Glomerular visceral epithelial cell (primary cell): ENCODE measurements at regions not wholly inside any gene's neighbourhood (a gene's known extent, or its start where the extent isn't known, plus 50 kb on each side); places are given as distances from the start of the nearest gene placed in this dataset.

Experiments used
- DNase-seq: peaks from one replicate; pipeline ENCODE4 v3.0.0-alpha.2; 2016; ENCODE audit errors: extremely low spot score

DNA sequence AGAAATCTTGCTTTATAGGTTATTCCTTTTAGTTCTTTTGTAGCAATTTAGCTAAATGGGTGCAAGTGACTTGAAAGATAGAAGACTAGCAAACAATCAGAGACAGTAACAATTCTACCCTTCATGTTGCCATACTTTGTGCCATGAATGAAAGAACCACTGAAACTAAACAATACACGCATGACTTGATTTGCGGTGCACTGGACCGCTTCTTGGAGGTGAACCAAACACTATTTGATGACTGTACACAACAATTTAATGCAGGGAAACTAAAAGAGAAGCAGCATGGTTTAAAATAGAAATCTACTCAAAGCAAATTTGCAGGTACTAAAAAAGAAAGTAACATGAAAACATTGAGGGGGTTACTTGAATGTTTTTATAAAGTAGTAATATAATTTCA lies 331.0 kb upstream of the RARB start:
- DNase-seq, result no peak

DNA sequence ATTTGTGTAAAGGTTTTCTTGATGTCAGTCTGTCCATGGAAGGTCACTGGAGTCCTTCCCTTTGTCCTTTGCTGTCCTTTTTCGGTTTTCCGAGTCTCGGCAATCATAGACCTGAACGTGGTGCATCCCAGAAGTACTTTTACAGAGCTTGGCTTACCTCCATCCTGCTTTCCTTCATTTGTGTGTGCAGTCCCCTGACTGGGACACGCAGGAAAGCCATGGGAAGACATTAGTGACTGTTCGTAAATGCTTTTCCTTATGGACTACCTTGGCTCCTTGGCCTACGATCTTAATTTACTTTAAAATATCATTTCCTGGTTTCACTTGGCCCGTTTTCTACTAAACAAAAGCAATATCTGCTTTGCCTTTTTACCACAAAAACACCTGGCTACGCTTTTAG lies 328.4 kb upstream of the RARB start:
- no peak for DNase-seq

DNA sequence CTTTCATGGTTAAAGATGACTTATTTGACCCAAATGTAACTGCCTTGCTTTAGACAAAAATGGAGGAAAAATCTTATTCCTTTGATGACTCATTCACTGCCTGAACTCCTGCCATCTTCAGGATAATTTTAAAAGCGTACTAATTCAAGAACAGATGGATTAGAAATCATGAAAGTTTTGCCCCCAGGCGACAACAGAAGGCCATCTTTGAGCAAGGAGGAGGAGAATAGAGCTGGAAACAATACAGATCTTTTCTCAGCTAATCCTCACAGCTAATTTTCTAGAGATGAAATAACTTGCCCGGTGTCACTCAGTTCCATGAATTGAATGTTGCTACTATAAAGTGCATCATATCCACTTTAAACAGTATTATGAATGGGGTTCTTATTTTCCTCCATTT lies 324.7 kb upstream of the RARB start:
- no peak for DNase-seq

DNA sequence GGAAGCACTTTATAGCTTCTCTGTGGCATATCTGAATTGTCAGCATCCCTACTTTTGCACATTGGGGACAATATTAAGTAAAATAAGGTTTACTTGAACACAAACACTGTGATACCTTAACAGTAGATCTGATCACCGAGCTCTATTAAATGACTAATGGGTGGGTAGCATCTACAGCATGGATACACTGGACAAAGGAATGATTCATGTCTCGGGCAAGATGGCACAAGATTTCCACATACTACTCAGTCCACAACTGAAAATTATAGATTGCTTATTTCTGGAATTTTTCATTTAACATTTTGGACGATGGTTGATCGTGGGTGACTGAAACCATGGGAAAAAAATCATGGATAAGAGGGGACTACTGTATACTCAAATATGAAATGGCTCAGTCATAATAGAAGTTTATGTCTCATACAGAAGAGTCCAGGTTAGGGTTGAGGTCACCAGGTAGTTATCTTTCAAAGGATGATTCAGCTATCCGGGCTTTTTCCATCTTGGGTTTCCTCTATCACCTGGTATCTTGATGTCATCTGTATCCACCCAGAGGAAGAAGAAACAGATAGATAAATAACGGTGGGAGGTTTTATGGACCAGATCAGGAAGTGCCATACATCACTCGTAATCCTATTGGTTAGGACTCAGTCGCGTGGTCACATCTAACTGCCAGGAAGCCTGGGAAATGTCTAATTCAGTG lies 320.0 kb upstream of the RARB start:
- DNase-seq, result no peak

DNA sequence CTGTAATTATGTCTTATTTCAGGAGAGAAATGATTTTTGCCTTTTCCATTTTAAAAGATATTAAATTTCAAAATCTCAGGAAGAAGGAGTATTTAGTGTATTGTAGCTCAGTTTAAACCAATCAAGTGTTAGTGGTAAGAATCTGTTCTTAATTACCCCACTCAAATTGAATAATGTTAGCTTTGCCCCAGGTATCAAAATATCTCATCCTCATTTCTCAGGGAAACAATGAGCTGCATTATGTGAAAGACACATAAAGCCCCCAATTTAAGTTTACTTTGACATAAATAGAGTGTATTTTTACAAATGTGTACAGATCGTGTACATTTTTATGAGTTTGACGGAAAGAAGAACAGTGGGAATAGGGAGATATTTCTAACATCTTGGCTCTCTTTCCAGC lies 317.4 kb upstream of the RARB start:
- no peak for DNase-seq

DNA sequence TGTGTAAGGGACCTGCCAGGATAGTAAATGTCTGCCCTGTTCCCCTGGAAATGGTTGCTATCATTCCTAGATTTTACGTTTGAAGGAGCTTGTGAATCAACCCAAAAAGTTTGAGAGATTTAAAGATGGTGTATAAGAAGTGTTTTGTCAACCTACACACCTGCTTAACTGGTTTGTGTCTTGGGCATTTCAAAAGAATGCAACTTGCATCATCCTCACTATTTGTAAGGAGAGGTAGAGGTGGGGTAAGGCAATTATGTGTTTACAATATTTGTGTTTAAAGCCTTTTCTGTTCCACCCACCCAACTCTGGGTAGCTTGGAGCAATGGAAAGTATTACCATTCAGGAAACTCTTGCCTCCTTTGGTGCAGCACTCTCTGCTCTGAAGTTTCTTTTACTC lies 314.2 kb upstream of the RARB start:
- DNase-seq, result no peak

DNA sequence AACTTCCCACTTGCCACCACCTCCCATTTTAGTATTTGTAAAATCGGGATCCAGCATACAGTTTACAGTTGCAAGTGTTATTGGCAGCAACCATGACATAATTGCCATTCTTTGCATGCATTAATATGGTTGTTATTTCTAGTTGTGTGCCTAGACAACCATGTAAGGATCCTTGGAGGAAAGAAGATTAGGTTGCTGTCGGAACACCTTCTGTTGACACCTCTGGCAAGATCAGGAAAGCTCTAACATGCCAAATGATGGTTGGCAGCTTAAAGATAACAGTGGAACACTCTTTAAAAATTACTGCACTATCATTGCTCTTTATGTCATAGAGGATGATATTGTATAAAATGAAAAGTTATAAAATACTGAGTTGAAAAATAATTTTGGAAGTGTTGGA lies 313.5 kb upstream of the RARB start:
- no peak for DNase-seq

DNA sequence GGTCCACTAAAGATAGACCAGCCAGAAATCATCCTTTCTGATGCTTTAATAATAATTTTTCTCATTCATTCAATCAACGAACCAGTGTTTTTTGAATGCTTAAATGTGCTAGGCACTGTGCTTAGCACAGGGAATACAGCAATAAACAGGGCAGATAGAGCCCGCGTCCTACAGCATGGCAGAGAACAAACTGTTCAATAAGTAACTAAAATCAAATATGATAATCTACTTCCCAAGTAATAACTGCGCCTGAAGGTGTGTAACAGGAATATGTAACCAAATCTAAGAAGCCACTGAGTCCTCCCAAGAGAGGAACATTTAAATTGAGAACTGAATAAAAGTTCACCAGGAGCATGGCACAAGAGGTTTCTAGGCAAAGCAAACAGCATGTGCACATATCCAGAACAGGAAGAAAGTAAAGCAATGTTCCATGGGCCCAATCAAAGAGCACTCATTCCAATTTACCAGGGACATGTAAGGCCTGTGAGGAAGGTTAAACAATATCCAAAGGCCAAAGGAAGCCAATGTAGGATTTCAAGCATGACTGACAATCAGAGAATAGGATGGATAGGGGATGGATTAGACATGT lies 311.0 kb upstream of the RARB start:
- DNase-seq, result no peak

DNA sequence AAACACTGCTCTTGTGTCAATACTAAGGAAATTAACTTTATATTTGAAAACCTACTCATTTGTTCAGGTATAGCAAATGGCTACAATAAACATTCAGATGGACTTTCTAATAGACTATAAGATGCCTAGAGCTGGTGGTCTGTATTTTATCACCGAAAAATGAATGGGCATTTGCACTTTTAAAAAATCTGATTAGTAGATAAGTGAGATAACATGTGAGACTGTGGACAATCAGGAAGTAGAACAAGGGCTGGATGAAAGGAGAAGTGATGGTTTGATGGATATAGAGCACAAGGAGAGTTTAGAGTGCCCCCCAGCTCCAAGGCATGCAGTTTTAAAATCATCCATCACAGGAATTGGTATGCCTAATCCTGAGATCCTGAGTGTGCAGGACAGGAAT lies 308.4 kb upstream of the RARB start:
- no peak for DNase-seq

DNA sequence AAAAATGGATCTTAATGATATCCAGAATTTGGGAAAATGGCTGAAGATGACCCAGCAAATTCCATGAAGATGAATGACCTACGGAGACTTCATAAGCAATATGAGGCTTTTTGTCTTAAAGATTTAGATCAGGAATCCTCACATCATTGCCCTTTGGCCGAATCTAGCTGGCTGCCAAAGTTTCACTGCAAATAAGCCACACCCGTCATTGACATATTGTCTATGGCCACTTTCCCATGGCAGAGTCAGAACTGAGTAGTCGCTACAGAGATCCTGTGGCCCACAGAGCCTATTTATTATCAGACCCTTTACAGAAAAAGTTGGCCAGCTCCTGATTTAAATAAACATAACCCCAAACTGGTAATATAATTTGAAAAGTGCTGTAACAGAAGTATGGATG lies 307.4 kb upstream of the RARB start:
- no peak for DNase-seq

DNA sequence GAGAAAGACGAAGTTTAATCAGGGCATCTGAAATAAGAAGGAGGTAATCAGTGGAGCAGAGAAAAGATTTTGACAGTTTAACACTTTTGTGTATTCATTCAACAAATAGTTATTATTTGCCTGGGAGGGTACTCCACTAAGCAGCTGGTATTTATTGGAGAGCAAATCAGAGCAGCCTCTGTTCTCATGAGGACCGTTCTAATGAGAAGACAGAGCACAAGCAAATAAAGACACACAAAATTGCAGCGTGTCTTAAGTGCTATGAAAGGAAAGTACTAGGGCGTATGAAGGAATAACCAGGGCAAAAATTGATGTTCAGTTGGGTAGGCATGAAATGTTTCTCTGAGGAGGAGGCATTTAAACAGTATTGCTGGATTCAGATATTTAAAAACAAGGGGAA lies 302.9 kb upstream of the RARB start:
- DNase-seq, result no peak

DNA sequence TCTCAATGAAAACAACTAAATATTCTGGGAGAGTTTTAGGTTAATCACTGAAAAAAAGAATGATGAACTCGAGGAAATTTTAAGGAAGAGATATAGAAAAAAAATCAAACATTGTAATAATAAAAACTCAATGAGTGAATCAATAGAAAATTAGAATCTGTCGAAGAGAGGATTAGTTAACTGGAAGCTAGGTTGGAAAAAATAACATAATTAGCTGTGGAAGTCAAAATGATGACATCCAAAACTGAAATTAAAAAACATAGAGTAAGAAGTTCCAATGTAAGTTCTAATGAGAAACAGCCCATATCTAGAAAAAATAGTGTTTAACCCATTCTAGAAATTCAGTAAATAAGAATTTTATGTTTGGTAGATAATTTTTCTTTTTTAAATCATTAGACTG lies 299.3 kb upstream of the RARB start:
- no peak for DNase-seq

DNA sequence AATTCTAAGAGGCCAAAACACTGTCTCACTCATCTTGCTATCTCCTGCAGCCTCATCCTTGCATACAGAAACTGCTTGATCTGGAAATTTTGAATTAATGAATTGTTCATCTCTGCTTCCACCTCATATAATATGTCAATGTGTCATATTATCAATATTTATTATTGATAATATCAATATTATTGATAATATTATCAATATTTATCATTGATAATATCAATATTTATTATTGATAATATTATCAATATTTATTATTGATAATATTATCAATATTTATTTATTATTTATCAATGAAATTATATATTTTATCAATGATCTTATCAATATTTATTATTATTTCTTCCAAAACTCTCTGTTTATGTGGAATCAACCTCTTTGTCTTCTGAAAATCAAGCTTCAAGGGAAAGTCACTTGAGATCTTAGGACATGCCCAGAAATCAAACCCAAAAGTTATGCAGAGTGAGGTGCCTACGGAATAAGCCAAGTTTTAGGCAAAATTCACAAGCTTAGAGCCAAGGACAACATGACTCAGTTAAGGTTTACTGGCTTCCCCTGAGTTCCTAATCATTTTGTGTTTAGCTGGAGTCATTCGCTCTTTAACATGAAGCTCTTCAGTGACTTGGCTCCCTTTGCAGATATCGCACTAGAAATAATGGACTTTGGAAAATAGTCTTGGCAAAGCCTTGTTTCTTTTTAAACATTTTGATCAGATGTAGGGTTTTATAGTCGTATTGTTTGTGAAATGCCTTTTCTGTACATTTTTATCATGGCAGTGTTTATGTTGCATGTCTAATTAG lies 297.1 kb upstream of the RARB start:
- DNase-seq, result no peak

DNA sequence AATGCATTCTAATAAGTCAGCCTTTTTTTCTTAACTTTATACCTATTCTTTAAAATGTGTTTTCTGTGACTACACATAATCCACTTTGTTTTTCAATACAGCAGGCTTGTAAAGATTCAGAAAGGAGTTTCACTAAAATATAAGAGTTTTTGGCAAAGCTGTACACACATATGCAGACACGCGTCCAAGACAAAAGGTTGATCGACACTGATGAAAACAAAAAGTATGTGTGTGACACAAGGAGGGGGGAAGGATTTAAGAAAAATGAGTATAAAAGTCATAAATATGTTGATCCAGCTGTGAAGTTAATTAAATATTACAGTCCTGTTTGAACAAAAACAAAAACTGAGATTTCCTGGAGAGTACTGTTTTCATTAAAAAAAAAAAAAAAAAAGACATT lies 294.5 kb upstream of the RARB start:
- DNase-seq, result no peak

DNA sequence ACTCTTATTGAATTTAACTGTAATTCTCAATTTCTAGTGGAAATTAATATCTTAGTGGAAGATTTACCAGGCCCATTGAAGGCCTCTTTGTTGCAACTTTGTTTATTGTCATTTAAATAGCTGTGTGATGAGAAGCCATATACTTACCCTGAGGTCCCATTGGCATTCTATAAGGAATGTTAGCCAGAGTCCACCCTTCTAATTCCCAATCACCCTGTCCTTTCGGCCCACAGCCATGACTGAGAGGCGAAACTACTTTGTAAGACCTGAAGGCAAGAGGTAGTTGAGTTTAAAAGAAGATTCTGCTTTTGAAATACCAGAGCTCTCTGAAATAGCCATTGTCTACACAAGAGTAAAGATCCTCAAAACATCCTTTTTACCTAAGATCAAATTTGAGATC lies 290.5 kb upstream of the RARB start:
- no peak for DNase-seq

DNA sequence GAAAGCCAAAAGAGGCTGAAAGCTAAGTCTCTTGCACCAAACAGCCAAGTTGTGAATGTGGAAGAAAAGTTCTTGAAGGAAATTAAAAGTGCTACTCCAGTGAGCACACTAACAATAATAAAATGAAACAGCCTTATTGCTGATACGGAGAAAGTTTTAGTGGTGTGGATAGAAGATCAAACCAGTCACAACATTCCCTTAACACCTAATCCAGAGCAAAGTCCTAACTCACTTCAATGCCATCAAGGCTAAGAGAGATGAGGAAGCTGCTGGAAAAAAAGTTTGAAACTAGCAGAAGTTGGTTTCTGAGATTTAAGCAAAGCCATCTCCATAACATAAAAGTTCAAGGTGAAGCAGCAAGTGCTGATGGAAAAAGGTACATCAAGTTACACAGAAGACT lies 288.8 kb upstream of the RARB start:
- no peak for DNase-seq

DNA sequence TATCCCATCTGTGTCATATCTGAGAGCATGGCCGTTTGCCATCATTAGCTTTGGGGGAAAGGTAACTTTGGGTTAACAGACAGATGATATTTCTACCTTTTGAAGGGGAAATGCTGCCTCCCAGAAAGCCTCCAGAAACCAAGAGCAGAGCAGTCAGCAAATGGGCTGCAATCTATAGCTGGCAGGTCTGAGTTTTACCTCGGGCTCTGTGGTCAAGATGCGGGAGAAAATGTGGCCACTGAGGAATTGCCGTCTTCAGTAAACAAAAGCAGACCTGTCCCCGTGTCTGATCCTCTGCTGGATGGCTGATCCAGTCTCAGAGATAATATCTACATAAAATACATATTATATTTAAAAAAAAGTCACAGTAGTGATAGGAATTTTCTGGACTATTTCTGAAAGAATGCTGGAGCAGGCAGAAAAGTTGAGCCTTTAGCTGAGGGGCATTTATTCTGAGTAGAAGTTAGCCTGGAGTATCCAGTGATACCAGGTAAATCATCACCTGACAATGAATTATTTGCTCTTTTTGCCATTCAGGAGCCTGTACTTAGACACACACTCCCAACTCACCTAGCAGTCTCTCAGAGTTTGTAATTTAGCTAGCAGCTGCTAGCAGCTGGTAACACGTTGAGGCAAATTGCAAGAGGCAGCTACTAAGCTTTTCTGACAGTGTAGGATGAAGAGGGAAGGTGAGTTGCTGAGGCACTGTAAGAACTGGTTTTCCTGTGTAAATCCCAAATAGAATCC lies 285.3 kb upstream of the RARB start:
- DNase-seq, result no peak

DNA sequence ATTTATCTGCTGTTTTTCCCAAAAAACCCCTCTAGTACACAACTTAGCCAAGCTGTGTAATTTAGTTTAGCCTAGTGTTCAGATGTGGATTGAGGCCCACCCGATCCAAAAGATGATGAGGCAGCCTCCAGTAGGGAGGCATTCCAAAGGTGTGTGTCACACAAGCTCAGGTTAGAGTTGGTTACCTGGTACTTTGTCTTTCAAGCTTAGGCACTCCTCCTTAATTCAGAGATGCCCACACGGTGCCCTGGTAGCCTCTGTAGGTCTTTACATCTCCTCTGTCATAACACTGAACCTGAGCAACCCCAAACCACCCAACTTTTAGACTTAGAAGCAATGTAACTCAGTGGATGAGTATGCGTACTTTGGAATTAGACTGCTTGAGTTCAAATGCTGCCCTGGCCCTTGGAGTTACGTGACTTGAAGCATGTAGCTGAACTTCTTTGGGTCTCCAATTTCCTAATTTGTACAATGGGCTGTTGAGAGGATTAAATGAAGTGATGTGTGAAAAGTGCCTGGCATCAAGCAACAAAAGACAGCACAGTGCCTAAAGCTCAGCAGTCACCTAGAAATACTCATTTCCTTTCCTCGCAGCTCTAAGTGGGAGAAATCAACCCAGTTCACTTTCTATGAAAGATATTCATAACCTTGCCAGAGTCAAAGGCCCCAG lies 284.6 kb upstream of the RARB start:
- DNase-seq, result no peak

DNA sequence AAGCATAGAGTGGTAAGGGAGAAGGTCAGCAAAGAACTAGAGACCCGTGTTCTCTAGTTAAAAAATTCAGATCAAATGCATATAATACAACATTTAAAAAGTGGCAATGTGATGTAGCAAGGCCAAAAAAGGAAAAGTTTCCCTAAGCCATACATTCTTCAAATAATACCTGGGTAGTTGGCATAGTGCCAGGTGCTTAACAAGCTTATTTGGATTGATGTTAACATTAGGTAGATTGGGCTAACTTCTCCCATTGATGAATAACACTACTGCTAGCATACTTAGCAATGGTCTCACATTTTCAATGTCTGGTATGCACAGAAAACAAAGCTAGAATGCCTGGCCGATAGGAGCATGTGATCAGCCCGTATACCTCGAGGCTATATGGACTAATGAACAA lies 283.6 kb upstream of the RARB start:
- no peak for DNase-seq

DNA sequence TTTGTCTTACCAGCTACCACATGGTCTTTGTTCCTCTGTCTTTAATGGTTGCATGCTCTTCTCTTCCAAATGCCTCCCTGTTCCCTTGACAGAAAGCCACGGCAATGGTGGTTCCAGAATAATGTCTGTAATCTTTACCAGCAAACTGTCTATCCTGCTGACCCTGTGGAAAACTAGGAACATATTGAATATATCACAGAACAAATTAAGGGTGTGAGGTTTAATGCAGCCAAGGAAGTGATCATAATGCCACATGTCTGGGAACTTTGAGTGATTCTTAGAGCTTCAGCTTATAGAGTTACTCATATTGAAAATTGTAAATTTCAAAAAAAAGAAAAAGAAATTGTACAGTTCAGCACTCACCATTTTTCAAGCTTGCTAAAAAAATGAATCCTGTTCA lies 282.9 kb upstream of the RARB start:
- DNase-seq, result no peak

DNA sequence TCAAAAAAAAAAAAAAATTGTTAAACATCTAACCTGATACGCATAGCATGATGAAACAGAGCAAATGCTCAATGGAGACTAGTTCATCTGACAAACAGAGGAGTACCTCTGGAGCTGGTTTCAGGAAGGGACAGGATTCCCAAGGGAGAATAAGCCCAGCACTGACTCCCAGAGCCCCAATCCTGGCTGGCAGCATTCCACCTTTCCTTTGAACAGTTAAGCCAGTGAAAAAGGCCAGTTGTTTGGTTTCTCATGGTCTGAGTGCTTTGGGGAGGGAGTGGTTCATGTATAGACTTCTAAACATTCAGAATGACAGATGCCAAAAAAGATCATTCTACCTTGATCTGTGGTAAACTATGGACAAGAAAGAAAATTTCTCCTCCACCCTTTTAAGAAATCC lies 277.9 kb upstream of the RARB start:
- DNase-seq, result no peak

DNA sequence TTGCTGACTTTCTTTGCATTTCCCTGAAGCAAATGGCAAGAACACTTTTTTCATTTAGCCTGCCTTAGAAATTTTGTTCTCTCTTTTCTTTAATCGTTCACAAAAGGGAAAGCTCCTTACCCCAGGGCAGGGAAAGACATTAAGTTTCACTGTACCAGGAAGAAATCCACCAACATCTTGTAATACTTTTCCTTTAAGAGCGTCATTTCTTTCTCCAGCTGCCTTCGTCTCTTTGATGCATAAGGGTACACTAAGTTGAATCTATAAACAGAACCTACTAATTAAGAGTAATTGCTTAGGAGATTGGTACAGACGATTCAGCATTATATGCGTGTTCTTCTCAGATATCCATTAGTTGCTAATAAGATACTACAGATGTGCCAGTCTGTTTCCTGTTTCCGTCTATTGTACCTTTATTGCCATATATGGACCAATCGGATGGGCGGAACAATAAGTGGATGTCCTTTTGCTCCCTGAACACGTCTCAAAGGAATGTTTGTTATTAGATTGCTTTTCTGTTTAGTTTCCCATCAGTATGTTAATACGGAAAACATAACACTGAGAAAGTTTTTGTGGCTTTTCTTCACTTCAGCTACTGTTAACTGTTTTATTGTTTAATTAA lies 276.7 kb upstream of the RARB start:
- DNase-seq, result no peak
